SK-N-SH (cell line): ENCODE measurements at regions not wholly inside any gene's neighbourhood (a gene's known extent, or its start where the extent isn't known, plus 50 kb on each side); places are given as distances from the start of the nearest gene placed in this dataset.
"Not testable (repeated sequence)": the region's sequence is repeated elsewhere in the genome, so short reads cannot be mapped to it uniquely, and the experiment has no call there.

ENCODE experiments used
- CTCF ChIA-PET: fragments of 300-600, 350-600 bp; formaldehyde crosslinking; extraction: SDS; loops from one replicate; lab custom pipeline; 2021; lab: Yijun Ruan, JAX
- POLR2A ChIA-PET: fragments of 350-600 bp; sonication (Branson Sonifier 250); formaldehyde crosslinking; extraction: SDS; loops from one replicate; lab custom pipeline; 2020; ENCODE audit warnings: antibody characterized with exemption, inconsistent platforms; lab: Yijun Ruan, JAX
- DNase-seq: peaks from one replicate; pipeline ENCODE4 v3.0.0; 2012
- H2AFZ ChIP-seq: fragments of 200-600 bp; sonication (generic); 2 replicates; pipeline ENCODE4 v1.8.1; 2016; ENCODE audit warnings: antibody characterized with exemption, mild to moderate bottlenecking, low read depth
- H3F3A ChIP-seq: fragments of 200-600 bp; sonication (generic); replicated peaks from 2 replicates; pipeline ENCODE3; 2016; ENCODE audit warnings: antibody characterized with exemption, mild to moderate bottlenecking; ENCODE audit not compliant: insufficient read depth
- H3K27ac ChIP-seq, 2 experiments: fragments of 200-500 bp in 1 of 2; fragments of 200-600 bp in 1 of 2; sonication (Bioruptor generic) in 1 of 2; sonication (generic), shearing (Covaris generic) in 1 of 2; 2 replicates each; pipeline versions ENCODE4 v1.5.1 to v1.6.1; 2014 to 2016; ENCODE audit warnings: low read depth in 2 of 2, inconsistent platforms in 1 of 2, low read length in 1 of 2, mild to moderate bottlenecking in 1 of 2, mixed read lengths in 1 of 2
- H3K27me3 ChIP-seq: fragments of 200-600 bp; sonication (generic), shearing (Covaris generic); 2 replicates; pipeline ENCODE4 v1.6.1; 2016; ENCODE audit warnings: mixed run types; ENCODE audit not compliant: insufficient read depth
- H3K36me3 ChIP-seq, 2 experiments: fragments of 200-500 bp in 1 of 2; fragments of 200-600 bp in 1 of 2; sonication (Bioruptor generic) in 1 of 2; sonication (generic) in 1 of 2; replicated peaks in 1 of 2; 2 replicates each; pipeline versions ENCODE3 to v1.5.1; 2014 to 2016; ENCODE audit warnings: low read length in 1 of 2, mild to moderate bottlenecking in 1 of 2; ENCODE audit not compliant: insufficient read depth in 2 of 2, control insufficient read depth in 1 of 2
- H3K4me1 ChIP-seq, 2 experiments: fragments of 200-500 bp in 1 of 2; fragments of 200-600 bp in 1 of 2; sonication (Bioruptor generic) in 1 of 2; sonication (generic), shearing (Covaris generic) in 1 of 2; 2 replicates each; pipeline versions ENCODE4 v1.5.1 to v1.6.1; 2014 to 2016; ENCODE audit warnings: low read depth in 1 of 2, low read length in 1 of 2, mixed run types in 1 of 2; ENCODE audit not compliant: insufficient read depth in 2 of 2, control insufficient read depth in 1 of 2
- H3K4me2 ChIP-seq: fragments of 200-600 bp; sonication (generic), shearing (Covaris generic); 2 replicates; pipeline ENCODE4 v1.6.1; 2017; ENCODE audit warnings: mixed run types
- H3K4me3 ChIP-seq, 2 experiments: fragments of 200-500 bp in 1 of 2; fragments of 200-600 bp in 1 of 2; sonication (Bioruptor generic) in 1 of 2; sonication (generic), shearing (Covaris generic) in 1 of 2; 2 replicates each; pipeline versions ENCODE4 v1.5.1 to v1.8.1; 2014 to 2016; ENCODE audit warnings: low read depth in 2 of 2, inconsistent platforms in 1 of 2, low read length in 1 of 2, mild to moderate bottlenecking in 1 of 2, mixed read lengths in 1 of 2, moderate library complexity in 1 of 2
- H3K79me2 ChIP-seq: fragments of 200-600 bp; sonication (generic); 2 replicates; pipeline ENCODE4 v1.8.1; 2017; ENCODE audit warnings: mild to moderate bottlenecking; ENCODE audit not compliant: insufficient read depth
- H3K9ac ChIP-seq: fragments of 200-600 bp; sonication (generic); 2 replicates; pipeline ENCODE4 v1.6.1; 2017; ENCODE audit warnings: mixed run types
- H3K9me2 ChIP-seq: fragments of 200-600 bp; sonication (generic); 2 replicates; pipeline ENCODE4 v1.6.1; 2017; ENCODE audit warnings: mixed run types
- H3K9me3 ChIP-seq: fragments of 200-600 bp; sonication (generic); 2 replicates; pipeline ENCODE4 v1.6.1; 2017; ENCODE audit warnings: mixed run types, mild to moderate bottlenecking, moderate library complexity
- H4K20me1 ChIP-seq: fragments of 200-600 bp; sonication (generic); 2 replicates; pipeline ENCODE4 v1.6.1; 2017; ENCODE audit warnings: mild to moderate bottlenecking, mixed run types; ENCODE audit not compliant: insufficient read depth
- CHD2 ChIP-seq: fragments of 150-350 bp; IDR thresholded peaks from 2 replicates; pipeline ENCODE4 v1.6.1; 2018; ENCODE audit warnings: low read length; ENCODE audit not compliant: partially characterized antibody
- FOSL2 ChIP-seq: IDR thresholded peaks from 2 replicates; pipeline ENCODE4 v1.4.0; 2012; ENCODE audit warnings: low read depth, mild to moderate bottlenecking, moderate library complexity, borderline replicate concordance
- FOXJ3 ChIP-seq: sonication (generic); formaldehyde crosslinking; IDR thresholded peaks from 2 replicates; pipeline ENCODE4 v1.5.1; 2020; ENCODE audit warnings: mild to moderate bottlenecking, missing genetic modification reagents
- FOXM1 ChIP-seq: IDR thresholded peaks from 2 replicates; pipeline ENCODE4 v1.4.0; 2012; ENCODE audit warnings: low read depth, mild to moderate bottlenecking
- JUND ChIP-seq: IDR thresholded peaks from 2 replicates; pipeline ENCODE4 v1.4.0; 2012
- MXI1 ChIP-seq: IDR thresholded peaks from 2 replicates; pipeline ENCODE4 v1.6.1; 2012; ENCODE audit warnings: mild to moderate bottlenecking, low read depth, low read length, improper control_type of control experiment
- NFIC ChIP-seq: IDR thresholded peaks from 2 replicates; pipeline ENCODE4 v1.4.0; 2012; ENCODE audit warnings: borderline replicate concordance
- NRF1 ChIP-seq: IDR thresholded peaks from 2 replicates; pipeline ENCODE4 v1.6.1; 2012; ENCODE audit warnings: low read depth, mild to moderate bottlenecking, low read length
- PBX3 ChIP-seq: IDR thresholded peaks from 2 replicates; pipeline ENCODE4; 2012
- POLR2AphosphoS5 ChIP-seq: IDR thresholded peaks from 2 replicates; pipeline ENCODE4 v1.6.1; 2012; ENCODE audit warnings: low read depth, low read length
- RAD21 ChIP-seq: IDR thresholded peaks from 2 replicates; pipeline ENCODE4 v1.6.1; 2012; ENCODE audit warnings: mild to moderate bottlenecking, low read length
- RCOR1 ChIP-seq: fragments of 150-350 bp; IDR thresholded peaks from 2 replicates; pipeline ENCODE4 v1.6.1; 2017; ENCODE audit warnings: antibody characterized with exemption, low read length
- RFX5 ChIP-seq: IDR thresholded peaks from 2 replicates; pipeline ENCODE4 v1.6.1; 2012; ENCODE audit warnings: mild to moderate bottlenecking, improper control_type of control experiment, low read length
- SMC3 ChIP-seq: IDR thresholded peaks from 2 replicates; pipeline ENCODE4 v1.6.1; 2012; ENCODE audit warnings: low read depth, low read length, improper control_type of control experiment
- TEAD4 ChIP-seq: IDR thresholded peaks from 2 replicates; pipeline ENCODE4 v1.4.0; 2012; ENCODE audit warnings: mild to moderate bottlenecking, borderline replicate concordance; ENCODE audit not compliant: insufficient read depth
- YY1 ChIP-seq: IDR thresholded peaks from 2 replicates; pipeline ENCODE4 v1.4.0; 2012; ENCODE audit warnings: low read depth, mild to moderate bottlenecking
- WGBS: methylation state at CpG from one replicate; pipeline ENCODE4 v1.1.6; 2017; ENCODE audit warnings: low lambda C conversion rate; 5-methylcytosine and 5-hydroxymethylcytosine counted together

GRCh38 chr1:242662886-242663285 lies 138.4 kb upstream of the PLD5 start:
- POLR2A ChIA-PET, result no interaction called here
- WGBS, result 53% methylated on average over 4 of the region's 4 CpGs

DNA sequence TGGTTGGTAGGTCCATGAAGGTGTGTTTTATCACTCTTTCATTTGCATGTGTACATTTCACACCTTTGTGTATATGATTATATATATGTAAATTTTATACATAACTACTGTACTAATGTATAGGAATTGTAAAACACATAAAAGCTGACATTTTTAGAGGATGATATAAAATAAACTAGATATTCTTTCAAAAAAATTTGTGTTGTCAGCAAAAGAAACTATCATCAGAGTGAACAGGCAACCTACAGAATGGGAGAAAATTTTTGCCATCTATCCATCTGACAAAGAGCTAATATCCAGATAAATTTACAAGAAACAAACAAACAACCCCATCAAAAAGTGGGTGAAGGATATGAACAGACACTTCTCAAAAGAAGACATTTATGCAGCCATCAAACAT lies 129.3 kb upstream of the PLD5 start:
- H3K9ac ChIP-seq, CTCF ChIA-PET, H3K9me3 ChIP-seq, H3K4me3 ChIP-seq, H3K4me2 ChIP-seq, H2AFZ ChIP-seq, POLR2A ChIA-PET, H3F3A ChIP-seq, H4K20me1 ChIP-seq, H3K27me3 ChIP-seq, H3K9me2 ChIP-seq, H3K79me2 ChIP-seq, H3K36me3 ChIP-seq, H3K4me1 ChIP-seq, H3K27ac ChIP-seq, DNase-seq: not testable (repeated sequence)

More at GRCh38 chr1:242662886-242663285, 138.4 kb upstream of the PLD5 start:
- no peaks in the 10 kb centered on the region for H3K36me3 ChIP-seq
- no peak for TF ChIP-seq PBX3
- TF ChIP-seq FOXJ3, result no peak
- TF ChIP-seq SMC3, result no peak
- no peak for TF ChIP-seq MXI1
- TF ChIP-seq NFIC, result no peak
- no peak for TF ChIP-seq TEAD4
- TF ChIP-seq YY1, result no peak
- TF ChIP-seq RFX5, result no peak
- TF ChIP-seq FOSL2, result no peak
- no peak for TF ChIP-seq RAD21
- no peak for TF ChIP-seq FOXM1
- TF ChIP-seq JUND, result no peak
- no peak for TF ChIP-seq NRF1
- TF ChIP-seq POLR2AphosphoS5, result no peak
- TF ChIP-seq CHD2, result no peak
- no peak for TF ChIP-seq RCOR1
- H3K4me1 ChIP-seq, result no peaks in the 10 kb centered on the region
- no peak for DNase-seq
- H3K4me2 ChIP-seq, result no peak overlapping the region
- H3K9ac ChIP-seq, result no peak overlapping the region
- H3K4me3 ChIP-seq, result no peak overlapping the region
- no peaks in the 10 kb centered on the region for H3K9me2 ChIP-seq
- CTCF ChIA-PET, result interaction anchor here (1.1 kb wide), 1 partner anchor 14 kb away, joined by 3 read pairs; no protein-coding TSS in a partner anchor
- H4K20me1 ChIP-seq, result no peaks in the 10 kb centered on the region
- no peaks in the 10 kb centered on the region for H3K79me2 ChIP-seq
- H3K9me3 ChIP-seq, result no peaks in the 10 kb centered on the region
- no peaks in the 10 kb centered on the region for H3K27me3 ChIP-seq
- no peaks in the 10 kb centered on the region for H3F3A ChIP-seq
- no peak overlapping the region for H3K27ac ChIP-seq
- H2AFZ ChIP-seq, result no peak overlapping the region
